ENCODE measurements at regions not wholly inside any gene's neighbourhood (a gene's known extent, or its start where the extent isn't known, plus 50 kb on each side); places are given as distances from the start of the nearest gene placed in this dataset.
"Not testable (repeated sequence)": the region's sequence is repeated elsewhere in the genome, so short reads cannot be mapped to it uniquely, and the experiment has no call there.

- CTCF ChIA-PET (ENCODE audit: low intra/inter-chr PET ratio); H4K20me1 ChIP-seq (replicated peaks; ENCODE audit: control insufficient read depth, insufficient read depth, low read length); intact Hi-C loops (cut with micrococcal nuclease); H3K4me1 ChIP-seq (replicated peaks in 1 of 2; ENCODE audit: control insufficient read depth in 2 of 2, insufficient read depth in 2 of 2, low read length in 2 of 2); H3K9me1 ChIP-seq (ENCODE audit: control insufficient read depth, insufficient read depth, low read length); H3K36me3 ChIP-seq (ENCODE audit: control insufficient read depth, insufficient read depth, low read length); H3K9me3 ChIP-seq (replicated peaks; ENCODE audit: control insufficient read depth, insufficient read depth, low read depth, low read length); POLR2A ChIA-PET; H3K27me3 ChIP-seq (ENCODE audit: control insufficient read depth in 2 of 2, insufficient read depth in 2 of 2, low read length in 2 of 2); in situ Hi-C loops (cut with MboI); BruUV-seq (replicated peaks); TF ChIP-seq MYBL2 (CRISPR knock-in tag; IDR thresholded peaks at IDR 0.05; ENCODE audit: borderline replicate concordance); PBX2 (CRISPR knock-in tag; IDR thresholded peaks at IDR 0.05; ENCODE audit: low read depth): not testable (repeated sequence)
- ATAC-seq (peak; percentile 64), DNase-seq (ENCODE audit: extremely low read depth in 1 of 4, low spot score in 3 of 4) (peak; percentile 7 to 81 (median 23)), FAIRE-seq (peak; percentile 85)
- peak overlapping the region; percentile 34 for H3K4me3 ChIP-seq
- peak overlapping the region; percentile 72 for H3K27ac ChIP-seq (ENCODE audit: extremely low read depth, low read depth, low read length)
- H2AFZ ChIP-seq (ENCODE audit: low read depth, low read length): peak overlapping the region; percentile 45; the same call in 1 of the 2 replicates
- peak overlapping the region in 1 of 2 experiments; percentile 34; a peak in 1 of 4 replicates for H3K9ac ChIP-seq (ENCODE audit: insufficient read depth in 1 of 2, low read depth in 2 of 2, low read length in 2 of 2)
- peak overlapping the region; percentile 62; the same call in 1 of the 2 replicates for H3K4me2 ChIP-seq (ENCODE audit: insufficient read depth, low read length)
- peaks cover 11% of the 10 kb centered on the region for H3K79me2 ChIP-seq (ENCODE audit: control insufficient read depth, insufficient read depth, low read length)
- 0% methylated on average over 4 of the region's 9 CpGs for WGBS (ENCODE audit: insufficient coverage, low coverage, missing lambda C conversion rate)
- peak; percentile 81 for TF ChIP-seq ZNF316 (IDR thresholded peaks at IDR 0.05)
- peak; percentile 92 for TF ChIP-seq MYBL2 (IDR thresholded peaks at IDR 0.05; ENCODE audit: low read depth)
- peak; percentile 88 for TF ChIP-seq ARID1B (IDR thresholded peaks at IDR 0.05)
- TF ChIP-seq STAT5A (IDR thresholded peaks at IDR 0.05; ENCODE audit: borderline replicate concordance, low read length): peak; percentile 58
- TF ChIP-seq SMARCE1 (IDR thresholded peaks at IDR 0.05): peak; percentile 38; the same call in 1 of the 2 replicates
- TF ChIP-seq NFIC (IDR thresholded peaks at IDR 0.05): peak; percentile 63; the same call in 1 of the 2 replicates
- TF ChIP-seq KLF16 (IDR thresholded peaks at IDR 0.05): peak; percentile 36; the same call in 1 of the 2 replicates
- TF ChIP-seq POLR2AphosphoS5 (IDR thresholded peaks at IDR 0.05; ENCODE audit: control insufficient read depth, insufficient read depth, low read depth, low read length): peak; percentile 42; the same call in 1 of the 2 replicates
- peak; percentile 88 for TF ChIP-seq CBFA2T3 (IDR thresholded peaks at IDR 0.05)
- peak; percentile 77 for TF ChIP-seq MTA2 (IDR thresholded peaks at IDR 0.05; ENCODE audit: low read depth)
- 0 out of 2 replicates have a peak, but pooled peaks have one; percentile 32 for TF ChIP-seq NFE2 (IDR thresholded peaks at IDR 0.05; ENCODE audit: low read depth)
- peak; percentile 78 for TF ChIP-seq PBX2 (tag; conservative IDR thresholded peaks at IDR 0.05; ENCODE audit: low read depth)
- TF ChIP-seq L3MBTL2 (IDR thresholded peaks at IDR 0.05): peak; percentile 66; the same call in 1 of the 2 replicates
- TF ChIP-seq SOX6 (IDR thresholded peaks at IDR 0.05): peak; percentile 79
- TF ChIP-seq ADNP (tag; IDR thresholded peaks at IDR 0.05): 0 out of 2 replicates have a peak, but pooled peaks have one; percentile 19
- peak; percentile 76 for TF ChIP-seq MEIS2 (IDR thresholded peaks at IDR 0.05; ENCODE audit: partially characterized antibody)
- 0 out of 2 replicates have a peak, but pooled peaks have one; percentile 49 for TF ChIP-seq GATA2 (CRISPR knock-in tag; IDR thresholded peaks at IDR 0.05)
- peak; percentile 33; the same call in 1 of the 2 replicates for TF ChIP-seq VEZF1 (CRISPR knock-in tag; IDR thresholded peaks at IDR 0.05)
- TF ChIP-seq C11orf30 (IDR thresholded peaks at IDR 0.05; ENCODE audit: low read depth): peak; percentile 61
Observed at GRCh38 chrX:90458071-90458899, 536.6 kb downstream of the TGIF2LX start.
